GM19468 (cell line): ENCODE measurements at regions not wholly inside any gene's neighbourhood (a gene's known extent, or its start where the extent isn't known, plus 50 kb on each side); places are given as distances from the start of the nearest gene placed in this dataset.
"Not testable (repeated sequence)": the region's sequence is repeated elsewhere in the genome, so short reads cannot be mapped to it uniquely, and the experiment has no call there.

Source experiments
- ATAC-seq: cut with Tn5 transposase; IDR thresholded peaks from one replicate; pipeline ENCODE4 v1.9.1; 2021; ENCODE audit warnings: mild to moderate bottlenecking, moderate library complexity, moderate number of reproducible peaks; ENCODE audit not compliant: unreplicated experiment; ENCODE audit errors: extremely low read depth

DNA sequence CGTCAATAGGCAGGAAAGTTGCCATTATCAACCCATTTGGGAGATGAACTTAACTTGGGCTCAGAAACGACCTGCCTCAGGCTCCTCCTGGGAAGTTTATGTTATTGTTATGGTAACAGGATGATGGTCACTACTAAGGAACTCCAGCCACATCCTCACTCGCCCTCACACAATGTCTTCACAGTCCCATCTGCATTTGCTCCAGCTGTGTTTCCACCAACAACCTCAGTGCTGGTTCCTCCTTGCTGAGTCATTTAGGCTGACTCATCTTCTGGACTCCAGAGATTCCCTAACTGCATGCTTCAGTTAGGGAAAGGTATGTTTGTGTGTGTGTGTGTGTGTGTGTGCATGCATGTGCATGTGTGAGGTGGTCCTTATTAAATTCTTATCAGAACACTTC is 293.4 kb upstream of the BOD1L1 start:
- ATAC-seq = no peak

DNA sequence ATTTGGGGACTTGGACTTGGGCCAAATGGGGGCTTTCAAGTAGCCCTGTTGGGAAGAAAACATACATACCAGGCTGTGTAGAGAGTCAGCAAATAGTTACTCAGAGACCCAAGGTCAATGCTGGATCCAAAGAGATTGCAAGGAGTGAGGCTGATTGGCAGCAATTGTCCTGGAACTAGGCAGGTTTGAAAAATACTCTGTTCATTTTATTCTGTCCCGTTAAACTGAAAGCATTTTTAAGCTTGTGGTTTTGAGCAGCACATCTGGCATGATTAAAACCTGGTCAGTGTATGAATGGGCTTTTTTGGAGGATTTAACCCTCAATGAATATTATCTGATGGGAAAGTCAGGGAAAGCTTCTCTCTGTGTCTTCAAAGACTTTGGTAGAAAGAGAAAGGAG is 294.3 kb upstream of the BOD1L1 start:
- no peak for ATAC-seq

DNA sequence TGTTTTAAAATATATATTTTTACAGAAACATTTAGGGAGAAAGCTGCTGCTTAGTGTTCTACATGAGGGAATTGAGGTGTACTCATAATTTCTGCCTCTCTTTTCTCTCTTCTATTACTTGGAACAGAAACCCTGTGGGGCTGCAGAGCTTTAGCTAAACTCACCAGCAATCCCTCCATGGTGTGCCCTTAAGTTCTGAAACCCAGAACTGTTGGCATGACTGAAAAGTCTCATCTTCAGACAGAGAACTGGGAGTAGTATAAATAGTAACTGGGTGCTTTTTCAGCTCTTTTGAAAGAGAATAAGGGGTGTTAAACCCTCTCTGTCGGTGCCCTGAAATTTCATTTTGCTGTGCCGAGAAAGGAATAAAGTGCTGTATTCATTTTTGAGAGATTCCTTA is 294.9 kb upstream of the BOD1L1 start:
- peak; percentile 35 for ATAC-seq

DNA sequence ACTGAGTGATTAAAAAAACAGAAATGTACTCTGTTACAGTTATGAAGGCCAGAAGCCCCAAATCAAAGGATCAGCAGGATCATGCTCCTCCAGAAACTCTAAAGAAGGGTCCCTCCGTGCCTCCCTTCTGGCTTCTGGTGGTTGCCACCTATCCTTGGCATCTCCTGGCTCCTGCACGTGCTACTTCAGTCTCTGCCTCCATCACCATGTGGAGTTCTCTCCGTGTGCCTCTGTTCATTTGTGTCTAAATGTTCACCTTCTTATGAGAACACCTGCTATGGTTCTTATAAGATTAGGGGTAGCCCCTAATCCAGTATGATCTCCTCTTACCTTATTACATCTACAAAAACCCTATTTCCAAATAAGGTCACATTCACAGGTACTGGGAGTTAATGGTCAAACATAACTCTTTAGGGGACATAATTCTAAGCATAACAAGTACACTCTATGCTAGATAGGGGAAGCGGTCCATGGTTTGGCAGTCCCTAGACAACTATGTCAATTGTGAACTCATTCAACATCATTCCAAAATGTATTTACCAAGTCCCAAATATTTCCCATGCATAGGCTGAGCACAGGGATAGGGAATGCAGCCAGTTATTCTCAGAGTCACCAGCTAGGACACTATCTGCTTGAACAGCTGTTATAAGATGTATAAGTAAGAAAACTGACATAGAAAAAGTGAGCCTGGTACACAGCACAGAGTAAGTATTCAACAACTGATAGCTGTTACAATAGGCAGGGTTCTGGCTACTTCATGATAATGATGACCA is 295.5 kb upstream of the BOD1L1 start:
- no peak for ATAC-seq

DNA sequence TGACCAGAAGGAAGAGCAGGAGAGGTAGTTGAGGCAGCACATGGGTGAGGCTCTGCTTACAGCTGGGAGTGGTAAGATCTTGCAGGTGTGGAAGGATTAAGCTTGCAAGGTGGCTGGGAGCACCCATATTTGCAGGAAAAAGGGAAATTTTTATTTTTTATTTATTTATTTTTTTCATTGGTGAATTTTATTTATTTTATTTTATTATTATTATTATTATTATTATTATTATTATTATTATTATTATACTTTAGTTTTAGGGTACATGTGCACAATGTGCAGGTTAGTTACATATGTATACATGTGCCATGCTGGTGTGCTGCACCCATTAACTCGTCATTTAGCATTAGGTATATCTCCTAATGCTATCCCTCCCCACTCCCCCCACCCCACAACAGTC is 297.4 kb upstream of the BOD1L1 start:
- ATAC-seq = not testable (repeated sequence)

DNA sequence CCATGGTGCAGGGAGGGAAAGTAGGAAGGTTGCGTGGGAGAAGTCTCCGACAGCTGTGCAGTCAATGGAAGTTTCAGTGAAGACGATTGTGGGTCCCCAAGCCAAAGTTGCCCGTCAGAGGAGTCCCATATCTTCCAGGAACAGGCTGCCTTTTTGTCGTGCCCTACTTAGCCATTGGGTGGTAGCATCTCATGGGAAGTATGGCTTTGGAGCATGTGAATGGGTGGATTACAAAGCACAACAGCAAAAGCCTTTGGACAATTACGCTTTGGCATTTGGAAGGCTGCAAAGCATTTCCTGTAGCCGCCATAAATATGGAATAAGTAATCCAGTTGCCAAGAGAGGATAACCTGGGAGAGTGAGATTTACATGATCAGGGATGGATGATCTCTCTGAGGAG is 300.7 kb upstream of the BOD1L1 start:
- no peak for ATAC-seq

DNA sequence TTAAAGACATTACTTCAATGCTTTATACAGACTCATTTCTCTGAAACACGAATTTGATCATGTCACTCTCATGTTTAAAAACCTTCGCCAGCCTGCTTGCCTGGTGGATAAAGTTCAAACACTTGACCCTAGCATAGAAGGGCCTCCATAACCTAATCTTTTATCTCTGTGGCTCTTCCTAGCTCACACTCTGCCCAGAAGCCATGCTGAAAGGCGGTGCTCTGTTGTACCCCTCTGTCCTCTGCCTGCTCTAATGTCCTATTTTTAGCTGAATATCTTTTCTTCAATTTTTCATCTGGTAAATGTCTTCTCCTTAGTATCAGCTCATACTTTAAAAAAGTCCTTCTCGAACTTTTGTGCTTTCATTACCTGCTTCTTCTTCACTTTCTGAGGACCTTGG is 302.6 kb upstream of the BOD1L1 start:
- ATAC-seq = no peak

DNA sequence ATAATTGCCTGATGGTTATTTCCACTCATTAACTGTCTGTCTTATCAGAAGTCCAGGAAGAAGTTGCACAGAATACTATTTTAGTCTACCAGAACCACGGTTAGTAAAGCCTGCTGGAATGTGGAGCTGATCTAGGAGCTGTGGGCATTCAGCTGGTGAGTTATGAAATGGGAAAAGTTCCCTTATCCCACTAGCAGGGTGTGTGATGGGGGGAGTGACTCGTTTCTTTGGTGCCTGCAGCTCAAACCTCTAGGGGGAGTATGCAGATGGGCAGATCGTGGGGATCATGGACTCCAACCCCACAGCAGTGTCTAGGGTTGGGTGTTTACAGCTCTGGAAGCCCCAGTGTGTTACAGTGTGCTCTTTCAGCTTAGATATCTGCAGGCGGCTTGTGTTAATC is 305.7 kb upstream of the BOD1L1 start:
- ATAC-seq = no peak

DNA sequence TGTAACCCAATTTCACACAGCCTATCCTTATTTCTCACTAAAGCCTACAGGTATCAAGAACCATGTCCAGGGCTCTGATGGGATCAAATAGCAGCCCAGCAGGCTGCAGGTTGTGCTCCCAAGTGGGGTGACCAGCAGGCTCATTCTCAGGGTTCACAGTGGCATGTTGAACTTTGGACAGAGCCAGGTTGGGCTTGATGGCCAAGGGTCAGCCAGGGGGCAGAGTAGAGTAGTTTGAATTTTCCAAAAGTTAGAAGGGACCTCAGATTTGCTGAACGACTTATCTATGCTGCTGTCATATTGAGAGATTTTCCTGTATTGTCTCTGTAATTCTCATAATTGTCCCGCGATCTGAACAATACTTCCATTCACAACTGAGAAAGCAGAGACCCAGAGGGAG is 310.8 kb upstream of the BOD1L1 start:
- no peak for ATAC-seq

DNA sequence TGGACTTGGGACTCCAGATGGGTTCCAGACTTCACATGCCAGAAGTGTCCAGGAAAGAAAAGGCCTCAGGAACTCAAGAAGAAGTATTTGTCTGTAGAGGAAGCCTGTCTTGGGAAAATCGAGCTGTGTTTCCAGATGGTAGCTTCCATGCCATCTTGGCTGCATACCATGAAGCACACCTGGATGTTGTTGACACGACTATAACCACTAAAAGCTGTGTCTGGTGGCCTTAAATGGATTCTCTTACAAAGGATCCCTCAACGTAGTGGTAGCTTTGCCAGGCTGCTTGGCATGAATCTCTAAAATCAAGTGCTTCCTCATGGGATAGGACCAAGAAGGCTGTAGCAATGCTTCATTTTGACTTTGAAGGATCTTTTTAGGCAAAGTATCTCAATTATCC is 313.4 kb upstream of the BOD1L1 start:
- ATAC-seq = no peak

DNA sequence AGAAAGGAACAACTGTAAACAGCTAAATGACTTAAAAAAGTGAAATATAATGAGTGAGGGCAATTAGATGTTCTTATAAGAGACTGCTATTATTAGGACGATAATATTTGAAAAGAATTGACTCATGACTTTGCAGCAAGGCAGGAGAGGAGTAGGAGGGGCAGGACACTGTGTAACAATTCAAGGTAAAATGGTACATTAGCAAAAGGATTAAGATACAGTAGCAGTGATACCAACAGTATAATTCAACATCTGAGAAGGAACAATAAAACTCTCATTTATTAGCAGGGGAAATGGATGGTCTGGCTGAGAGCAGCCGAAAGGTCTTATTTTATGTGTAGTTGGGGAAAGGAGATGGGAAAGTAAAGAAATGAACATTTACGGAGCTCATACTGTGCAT is 315.5 kb upstream of the BOD1L1 start:
- ATAC-seq = no peak

DNA sequence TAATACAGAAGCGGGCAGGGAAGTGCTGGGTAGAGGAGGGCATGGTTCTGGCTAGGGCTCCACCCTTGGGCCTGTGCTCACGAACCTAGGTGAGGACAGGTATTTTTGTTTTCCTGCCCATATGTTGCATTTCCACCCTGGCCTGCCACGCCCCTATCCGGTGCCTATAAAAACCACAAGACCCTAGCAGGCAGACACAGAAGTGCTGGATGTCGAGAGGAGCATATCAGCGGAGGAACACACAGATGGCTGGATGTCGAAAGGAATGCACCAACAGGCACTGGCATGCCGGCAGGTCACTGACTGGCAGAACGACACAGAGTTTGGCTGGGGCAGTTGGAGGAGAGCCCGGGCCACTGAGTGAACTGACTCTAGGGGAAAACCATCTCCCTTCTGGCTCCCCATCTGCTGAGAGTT is 316.6 kb upstream of the BOD1L1 start:
- no peak for ATAC-seq

DNA sequence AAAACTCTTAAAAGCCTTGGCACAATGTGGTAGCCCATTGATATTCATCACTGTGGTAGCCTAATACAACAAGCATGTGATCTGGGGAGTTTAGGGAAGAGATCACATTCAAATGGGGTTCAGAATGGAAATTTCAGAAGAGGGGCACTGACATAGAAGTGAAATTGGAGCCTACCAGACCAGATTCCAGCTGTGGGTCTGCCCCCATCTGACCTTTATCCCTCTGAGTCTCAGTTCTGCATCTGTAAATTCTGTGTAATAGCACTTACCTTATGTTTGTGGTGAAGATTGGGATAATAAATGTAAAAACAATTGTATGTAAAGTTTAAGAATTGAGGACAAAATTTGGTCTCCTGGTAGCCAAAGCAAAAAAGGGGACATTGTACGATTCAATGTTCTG is 320.4 kb upstream of the BOD1L1 start:
- no peak for ATAC-seq

DNA sequence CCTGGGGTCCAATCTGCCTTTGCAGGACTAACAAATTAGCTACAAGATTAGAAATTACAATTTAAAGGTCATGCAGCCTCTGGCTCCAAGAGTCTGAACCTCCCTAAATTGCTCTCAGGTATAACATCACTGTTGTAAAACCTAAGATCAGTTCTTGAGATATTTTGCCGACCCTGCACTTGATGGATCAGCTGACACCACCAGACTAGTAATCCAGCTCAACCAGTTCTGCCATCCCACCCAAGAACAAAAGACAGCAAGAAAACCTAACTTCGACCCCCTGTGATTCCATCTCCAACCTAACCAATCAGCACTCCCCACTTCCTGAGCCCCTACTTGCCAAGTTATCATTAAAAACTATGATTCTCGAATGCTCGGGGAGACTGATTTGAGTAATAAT is 323.0 kb upstream of the BOD1L1 start:
- no peak for ATAC-seq

DNA sequence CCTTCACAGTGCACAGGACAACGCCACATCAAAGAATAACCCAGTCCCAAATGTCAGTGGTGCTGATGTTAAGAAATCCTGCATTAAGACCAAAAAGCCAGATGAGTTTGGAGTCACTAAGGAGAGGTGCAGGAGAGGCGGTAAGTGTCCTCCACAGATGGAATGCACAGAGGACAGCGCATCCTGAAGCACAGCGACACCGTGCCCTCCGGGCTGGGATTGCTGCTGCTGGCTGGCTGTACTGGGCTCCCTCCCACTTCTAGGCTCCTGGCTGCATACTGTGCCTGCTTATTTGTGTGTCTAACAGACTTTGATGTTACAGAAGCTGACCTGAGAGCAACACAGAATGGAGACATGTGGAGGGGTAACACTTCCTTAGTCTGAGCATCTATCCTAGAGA is 325.6 kb upstream of the BOD1L1 start:
- no peak for ATAC-seq

DNA sequence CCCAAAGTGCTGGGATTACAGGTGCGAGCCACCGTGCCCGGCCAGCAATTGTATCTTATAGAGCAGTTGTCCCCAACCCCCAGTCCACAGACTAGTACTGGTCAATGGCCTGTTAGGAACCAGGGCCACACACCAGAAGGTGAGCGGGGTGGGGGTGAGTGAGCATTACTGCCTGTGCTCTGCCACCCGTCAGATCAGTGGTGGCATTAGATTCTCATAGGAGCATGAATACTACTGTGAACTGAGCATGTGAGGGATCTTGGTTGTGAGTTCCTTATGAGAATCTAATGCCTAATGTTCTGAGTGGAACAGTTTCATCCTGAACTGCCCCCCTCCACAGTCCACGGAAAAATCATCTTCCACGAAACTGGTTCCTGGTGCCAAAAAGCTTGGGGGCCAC is 328.0 kb upstream of the BOD1L1 start:
- no peak for ATAC-seq

DNA sequence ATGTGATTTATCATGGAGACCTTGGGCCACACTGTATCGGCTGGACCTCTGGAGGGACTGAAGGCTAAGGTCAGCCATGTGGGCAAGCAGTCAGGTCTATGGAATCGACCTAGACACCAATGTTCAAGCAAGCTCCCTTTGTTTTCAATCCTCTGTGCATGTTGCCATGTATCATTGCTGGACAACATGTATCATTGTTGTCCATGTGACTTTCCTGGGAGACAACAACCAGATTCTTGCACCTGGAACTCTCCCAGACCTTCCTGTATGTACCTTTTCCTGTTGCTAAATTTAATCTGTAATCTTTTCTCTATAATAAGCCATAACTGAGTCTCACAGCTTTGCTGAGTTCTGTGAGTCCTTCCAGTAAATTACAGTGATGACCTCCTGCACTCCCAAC is 329.4 kb upstream of the BOD1L1 start:
- ATAC-seq = no peak

DNA sequence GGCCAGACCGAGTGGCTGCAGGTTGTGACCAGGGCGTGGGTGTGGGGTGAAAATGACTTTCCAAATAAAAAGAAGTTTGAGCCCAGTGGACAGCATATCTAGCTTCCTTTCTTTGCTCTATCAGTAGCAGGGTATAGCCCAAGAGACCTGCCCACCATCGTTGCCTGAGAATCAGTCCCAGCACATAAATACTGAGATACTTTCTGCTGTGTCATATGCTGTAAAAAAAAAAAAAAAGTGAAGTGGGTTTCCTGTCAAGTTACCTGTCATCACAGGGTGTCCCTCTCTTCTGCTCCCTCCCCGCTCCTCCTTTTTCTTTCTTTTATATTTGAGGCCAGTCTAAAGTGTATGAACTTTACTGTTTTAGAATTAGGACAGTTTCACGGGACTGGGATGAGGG is 330.3 kb upstream of the BOD1L1 start:
- ATAC-seq = no peak

DNA sequence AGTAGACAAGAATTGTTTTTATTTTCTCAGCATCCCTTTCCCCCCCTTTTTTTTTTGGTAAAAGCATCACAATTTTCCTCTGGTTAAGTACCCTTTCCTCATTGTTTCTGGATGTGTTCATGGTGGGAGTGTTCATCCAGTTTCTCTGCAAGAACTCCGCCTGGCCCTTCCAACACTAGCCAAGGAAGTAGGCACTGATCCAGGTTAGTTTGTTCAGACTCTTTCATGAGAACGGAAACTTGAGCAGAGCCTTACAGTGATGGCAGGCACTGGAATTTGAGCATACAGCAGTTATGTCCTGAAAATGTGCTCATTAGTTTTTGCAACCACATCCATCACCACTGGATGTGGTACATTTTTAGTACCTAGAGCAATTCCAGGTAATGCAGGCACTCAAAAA is 336.1 kb upstream of the BOD1L1 start:
- ATAC-seq = no peak

DNA sequence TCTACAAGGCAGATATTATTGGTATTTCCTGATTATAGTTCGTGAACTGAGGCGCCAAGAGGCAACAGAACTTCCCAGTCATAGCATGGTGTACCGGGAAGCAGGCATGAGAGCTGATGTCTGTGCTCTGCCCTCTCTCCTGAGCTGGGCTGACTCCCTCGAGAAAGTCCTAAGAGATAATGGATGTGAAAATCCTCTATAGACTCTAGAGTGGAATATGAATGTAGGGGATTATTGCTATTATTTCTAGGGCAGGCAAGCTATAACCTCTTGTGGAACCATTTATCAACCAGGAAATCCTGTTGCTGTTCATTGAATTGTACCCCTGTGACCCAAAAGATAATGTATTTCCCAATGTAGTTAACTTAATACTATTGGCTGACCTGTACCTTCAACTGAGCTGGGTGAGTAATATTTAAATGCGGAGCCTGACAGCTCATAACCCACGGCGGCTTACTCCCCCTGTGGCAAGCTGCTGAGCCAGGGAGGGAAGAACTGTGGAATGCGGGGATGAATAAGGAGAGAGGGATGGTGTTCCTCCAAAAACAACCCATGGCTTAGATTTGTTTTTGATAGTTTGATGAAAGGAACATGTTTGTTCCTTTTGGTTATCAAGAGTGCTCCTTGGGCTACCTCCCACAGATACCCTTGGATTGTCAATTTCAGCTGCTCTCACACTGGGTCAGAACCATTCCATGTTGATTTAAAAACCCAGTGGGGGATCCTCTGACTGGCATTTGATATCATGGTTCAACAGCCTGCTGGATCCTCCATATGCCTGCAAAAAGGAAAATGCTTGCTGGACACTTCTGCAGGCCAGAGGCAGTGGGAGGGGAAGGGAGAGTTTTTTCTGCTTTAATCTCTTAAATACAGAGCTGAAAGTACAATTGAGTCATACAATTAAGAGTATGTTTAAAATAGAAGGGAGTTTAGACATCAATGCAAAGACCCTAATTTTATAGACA is 339.0 kb upstream of the BOD1L1 start:
- ATAC-seq = no peak

DNA sequence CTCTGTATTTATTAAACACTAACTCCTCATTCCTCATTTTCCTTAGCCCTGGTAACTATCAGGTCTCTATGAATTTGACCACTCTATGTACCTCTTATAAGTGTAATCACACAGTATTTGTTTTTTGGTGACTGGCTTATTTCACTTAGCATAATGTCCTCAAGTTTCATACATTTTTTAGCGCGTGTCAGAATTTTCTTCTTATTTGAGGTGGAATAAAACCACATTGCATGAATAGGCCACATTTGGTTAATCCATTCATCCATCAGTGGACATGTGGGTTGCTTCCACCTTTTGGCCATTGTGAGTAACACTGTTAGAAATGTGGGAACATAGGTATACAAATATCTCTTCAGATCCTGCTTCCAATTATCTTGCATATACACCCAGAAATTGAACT is 341.2 kb upstream of the BOD1L1 start:
- no peak for ATAC-seq
